Loucy (cell line): ENCODE measurements at regions not wholly inside any gene's neighbourhood (a gene's known extent, or its start where the extent isn't known, plus 50 kb on each side); places are given as distances from the start of the nearest gene placed in this dataset.

Source experiments
- EZH2phosphoT487 ChIP-seq: fragments of 200-600 bp; IDR thresholded peaks from 2 replicates; pipeline ENCODE4 v1.6.1; 2018; ENCODE audit warnings: antibody characterized with exemption, mild to moderate bottlenecking, moderate library complexity, borderline replicate concordance
- TF ChIP-seq, protein P1 (sequence below): fragments of 200-600 bp; sonication (generic); conservative IDR thresholded peaks from 2 replicates; pipeline ENCODE4 v1.5.1; 2014; ENCODE audit warnings: mild to moderate bottlenecking, antibody characterized with exemption, low read length

DNA sequence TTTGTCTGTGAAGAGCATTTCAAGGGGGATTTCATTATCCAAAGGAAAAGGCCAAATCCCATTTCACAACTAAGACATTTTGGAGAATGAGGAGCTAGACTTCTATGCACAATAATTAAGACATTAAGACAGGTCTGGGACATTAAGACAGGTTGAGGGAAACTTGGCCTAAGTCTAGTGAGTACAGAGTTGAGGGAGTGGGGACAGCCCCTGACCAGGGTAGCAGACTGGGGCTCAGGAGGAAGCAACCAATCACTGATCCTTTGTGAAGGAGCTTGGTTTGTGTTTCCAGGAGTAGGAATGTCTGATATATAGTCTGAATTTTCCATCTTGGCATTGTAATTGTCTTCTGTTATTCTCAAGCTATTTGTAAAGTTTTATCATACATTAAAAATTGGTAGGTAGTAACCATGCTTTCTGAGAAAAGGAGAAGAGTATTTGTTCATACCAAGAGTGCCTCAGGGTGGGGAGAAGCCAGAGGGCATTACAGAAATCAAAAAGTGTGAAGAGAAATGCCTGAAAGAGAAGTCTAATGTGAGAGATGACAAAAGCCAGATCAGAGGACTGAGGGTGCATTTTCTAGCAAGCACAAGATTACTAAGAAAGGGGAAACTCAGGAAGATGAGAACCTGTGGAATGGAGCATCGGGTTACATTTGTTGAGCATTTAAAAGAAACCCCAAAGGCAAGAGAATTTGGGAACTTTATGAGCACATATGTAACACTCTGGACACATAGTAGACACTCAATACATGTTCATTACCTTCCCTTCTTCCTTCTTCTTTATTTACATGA is 189.3 kb upstream of the PIK3R1 start:
- TF ChIP-seq, protein P1, sequence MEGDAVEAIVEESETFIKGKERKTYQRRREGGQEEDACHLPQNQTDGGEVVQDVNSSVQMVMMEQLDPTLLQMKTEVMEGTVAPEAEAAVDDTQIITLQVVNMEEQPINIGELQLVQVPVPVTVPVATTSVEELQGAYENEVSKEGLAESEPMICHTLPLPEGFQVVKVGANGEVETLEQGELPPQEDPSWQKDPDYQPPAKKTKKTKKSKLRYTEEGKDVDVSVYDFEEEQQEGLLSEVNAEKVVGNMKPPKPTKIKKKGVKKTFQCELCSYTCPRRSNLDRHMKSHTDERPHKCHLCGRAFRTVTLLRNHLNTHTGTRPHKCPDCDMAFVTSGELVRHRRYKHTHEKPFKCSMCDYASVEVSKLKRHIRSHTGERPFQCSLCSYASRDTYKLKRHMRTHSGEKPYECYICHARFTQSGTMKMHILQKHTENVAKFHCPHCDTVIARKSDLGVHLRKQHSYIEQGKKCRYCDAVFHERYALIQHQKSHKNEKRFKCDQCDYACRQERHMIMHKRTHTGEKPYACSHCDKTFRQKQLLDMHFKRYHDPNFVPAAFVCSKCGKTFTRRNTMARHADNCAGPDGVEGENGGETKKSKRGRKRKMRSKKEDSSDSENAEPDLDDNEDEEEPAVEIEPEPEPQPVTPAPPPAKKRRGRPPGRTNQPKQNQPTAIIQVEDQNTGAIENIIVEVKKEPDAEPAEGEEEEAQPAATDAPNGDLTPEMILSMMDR: no peak
- no peak for TF ChIP-seq EZH2phosphoT487
